ENCODE measurements at regions not wholly inside any gene's neighbourhood (a gene's known extent, or its start where the extent isn't known, plus 50 kb on each side); places are given as distances from the start of the nearest gene placed in this dataset.

DNA sequence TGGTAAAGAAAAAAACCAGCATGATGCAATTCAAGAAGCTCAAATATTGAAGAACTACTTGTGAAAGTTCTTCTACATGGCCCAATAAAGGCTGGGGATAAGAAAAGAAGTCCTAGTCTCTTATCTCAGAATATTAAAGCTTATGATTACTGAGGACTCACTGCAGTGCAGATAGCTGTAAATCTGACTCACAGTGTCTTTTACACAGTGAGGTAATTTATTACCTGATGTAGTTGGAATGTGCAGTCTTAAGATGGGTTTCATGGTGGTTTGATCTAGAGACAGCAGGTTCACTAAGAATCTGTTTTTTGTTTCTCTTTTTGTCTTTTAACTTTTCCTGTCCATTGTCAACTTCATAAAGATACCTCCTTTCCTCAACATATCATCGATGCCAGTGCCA, 484.0 kb upstream of the MAP2 start:
- TF ChIP-seq POLR2AphosphoS5 (IDR thresholded peaks at IDR 0.05; ENCODE audit: low read depth, low read length) (no peak), SIN3A (IDR thresholded peaks at IDR 0.05; ENCODE audit: borderline replicate concordance, insufficient read depth, low read depth, low read length) (no peak), TCF7L2 (IDR thresholded peaks at IDR 0.05; ENCODE audit: low read depth, low read length) (no peak)
- TF ChIP-seq, protein P1, sequence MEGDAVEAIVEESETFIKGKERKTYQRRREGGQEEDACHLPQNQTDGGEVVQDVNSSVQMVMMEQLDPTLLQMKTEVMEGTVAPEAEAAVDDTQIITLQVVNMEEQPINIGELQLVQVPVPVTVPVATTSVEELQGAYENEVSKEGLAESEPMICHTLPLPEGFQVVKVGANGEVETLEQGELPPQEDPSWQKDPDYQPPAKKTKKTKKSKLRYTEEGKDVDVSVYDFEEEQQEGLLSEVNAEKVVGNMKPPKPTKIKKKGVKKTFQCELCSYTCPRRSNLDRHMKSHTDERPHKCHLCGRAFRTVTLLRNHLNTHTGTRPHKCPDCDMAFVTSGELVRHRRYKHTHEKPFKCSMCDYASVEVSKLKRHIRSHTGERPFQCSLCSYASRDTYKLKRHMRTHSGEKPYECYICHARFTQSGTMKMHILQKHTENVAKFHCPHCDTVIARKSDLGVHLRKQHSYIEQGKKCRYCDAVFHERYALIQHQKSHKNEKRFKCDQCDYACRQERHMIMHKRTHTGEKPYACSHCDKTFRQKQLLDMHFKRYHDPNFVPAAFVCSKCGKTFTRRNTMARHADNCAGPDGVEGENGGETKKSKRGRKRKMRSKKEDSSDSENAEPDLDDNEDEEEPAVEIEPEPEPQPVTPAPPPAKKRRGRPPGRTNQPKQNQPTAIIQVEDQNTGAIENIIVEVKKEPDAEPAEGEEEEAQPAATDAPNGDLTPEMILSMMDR (IDR thresholded peaks at IDR 0.05): no peak
- TF ChIP-seq, protein P2, sequence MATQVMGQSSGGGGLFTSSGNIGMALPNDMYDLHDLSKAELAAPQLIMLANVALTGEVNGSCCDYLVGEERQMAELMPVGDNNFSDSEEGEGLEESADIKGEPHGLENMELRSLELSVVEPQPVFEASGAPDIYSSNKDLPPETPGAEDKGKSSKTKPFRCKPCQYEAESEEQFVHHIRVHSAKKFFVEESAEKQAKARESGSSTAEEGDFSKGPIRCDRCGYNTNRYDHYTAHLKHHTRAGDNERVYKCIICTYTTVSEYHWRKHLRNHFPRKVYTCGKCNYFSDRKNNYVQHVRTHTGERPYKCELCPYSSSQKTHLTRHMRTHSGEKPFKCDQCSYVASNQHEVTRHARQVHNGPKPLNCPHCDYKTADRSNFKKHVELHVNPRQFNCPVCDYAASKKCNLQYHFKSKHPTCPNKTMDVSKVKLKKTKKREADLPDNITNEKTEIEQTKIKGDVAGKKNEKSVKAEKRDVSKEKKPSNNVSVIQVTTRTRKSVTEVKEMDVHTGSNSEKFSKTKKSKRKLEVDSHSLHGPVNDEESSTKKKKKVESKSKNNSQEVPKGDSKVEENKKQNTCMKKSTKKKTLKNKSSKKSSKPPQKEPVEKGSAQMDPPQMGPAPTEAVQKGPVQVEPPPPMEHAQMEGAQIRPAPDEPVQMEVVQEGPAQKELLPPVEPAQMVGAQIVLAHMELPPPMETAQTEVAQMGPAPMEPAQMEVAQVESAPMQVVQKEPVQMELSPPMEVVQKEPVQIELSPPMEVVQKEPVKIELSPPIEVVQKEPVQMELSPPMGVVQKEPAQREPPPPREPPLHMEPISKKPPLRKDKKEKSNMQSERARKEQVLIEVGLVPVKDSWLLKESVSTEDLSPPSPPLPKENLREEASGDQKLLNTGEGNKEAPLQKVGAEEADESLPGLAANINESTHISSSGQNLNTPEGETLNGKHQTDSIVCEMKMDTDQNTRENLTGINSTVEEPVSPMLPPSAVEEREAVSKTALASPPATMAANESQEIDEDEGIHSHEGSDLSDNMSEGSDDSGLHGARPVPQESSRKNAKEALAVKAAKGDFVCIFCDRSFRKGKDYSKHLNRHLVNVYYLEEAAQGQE (IDR thresholded peaks at IDR 0.05; ENCODE audit: insufficient read depth in 1 of 2, low read depth in 2 of 2, low read length in 1 of 2): no peak
